ENCODE measurements at regions not wholly inside any gene's neighbourhood (a gene's known extent, or its start where the extent isn't known, plus 50 kb on each side); places are given as distances from the start of the nearest gene placed in this dataset.

GRCh38 chr9:88871669-88872068 is 119.6 kb upstream of the S1PR3 start:
- no peak overlapping the region for H3K4me3 ChIP-seq (ENCODE audit: low read depth, low read length)
- ChIA-PET POLR2A (no interaction called here), CTCF (no interaction called here)
- no TSS peak for BruUV-seq (replicated peaks)
- H3K4me1 Mint-ChIP-seq (ENCODE audit: low read depth, unreplicated experiment), result no peaks in the 10 kb centered on the region
- no peaks in the 10 kb centered on the region for H3K9me3 ChIP-seq
- no peaks in the 10 kb centered on the region for H3K27me3 Mint-ChIP-seq (ENCODE audit: insufficient read depth, unreplicated experiment)
- intact Hi-C loops (cut with micrococcal nuclease; ENCODE audit: unreplicated experiment), result no loop called here
- no peaks in the 10 kb centered on the region for H3K36me3 Mint-ChIP-seq (ENCODE audit: insufficient read depth, unreplicated experiment)
- H3K9me3 Mint-ChIP-seq (ENCODE audit: unreplicated experiment), result peaks cover 7% of the 10 kb centered on the region
- no peak overlapping the region for H3K4me3 Mint-ChIP-seq (ENCODE audit: unreplicated experiment)
- no peaks in the 10 kb centered on the region for H3K4me1 ChIP-seq
- no peak overlapping the region for H3K27ac Mint-ChIP-seq (ENCODE audit: unreplicated experiment)
- H3K36me3 ChIP-seq (ENCODE audit: control insufficient read depth, insufficient read depth, low read length), result no peaks in the 10 kb centered on the region
- DNase-seq, result no peak
- H3K27me3 ChIP-seq (replicated peaks; ENCODE audit: control insufficient read depth, insufficient read depth, low read length), result no peaks in the 10 kb centered on the region
- TF ChIP-seq CTCF (IDR thresholded peaks at IDR 0.05; ENCODE audit: insufficient read depth in 1 of 2, low read depth in 1 of 2, low read length in 1 of 2, severe bottlenecking in 1 of 2, unreplicated experiment in 1 of 2), result no peak

- ChIA-PET CTCF (no interaction called here), POLR2A (no interaction called here)
- no peaks in the 10 kb centered on the region for H3K27me3 Mint-ChIP-seq (ENCODE audit: insufficient read depth, unreplicated experiment)
- no peaks in the 10 kb centered on the region for H3K36me3 Mint-ChIP-seq (ENCODE audit: insufficient read depth, unreplicated experiment)
- no peak for DNase-seq
- Histone ChIP-seq H3K36me3 (ENCODE audit: control insufficient read depth, insufficient read depth, low read length) (no peaks in the 10 kb centered on the region), H3K9me3 (no peaks in the 10 kb centered on the region), H3K4me3 (ENCODE audit: low read depth, low read length) (no peak overlapping the region), H3K4me1 (no peaks in the 10 kb centered on the region), H3K27me3 (replicated peaks; ENCODE audit: control insufficient read depth, insufficient read depth, low read length) (no peaks in the 10 kb centered on the region)
- intact Hi-C loops (cut with micrococcal nuclease; ENCODE audit: unreplicated experiment), result no loop called here
- H3K4me1 Mint-ChIP-seq (ENCODE audit: low read depth, unreplicated experiment), result no peaks in the 10 kb centered on the region
- BruUV-seq (replicated peaks), result no TSS peak
- no peak for TF ChIP-seq CTCF (IDR thresholded peaks at IDR 0.05; ENCODE audit: insufficient read depth in 1 of 2, low read depth in 1 of 2, low read length in 1 of 2, severe bottlenecking in 1 of 2, unreplicated experiment in 1 of 2)
- no peak overlapping the region for H3K27ac Mint-ChIP-seq (ENCODE audit: unreplicated experiment)
- H3K9me3 Mint-ChIP-seq (ENCODE audit: unreplicated experiment), result peaks cover 7% of the 10 kb centered on the region
- H3K4me3 Mint-ChIP-seq (ENCODE audit: unreplicated experiment), result no peak overlapping the region
Observed at GRCh38 chr9:88872192-88872946, 118.9 kb upstream of the S1PR3 start.

- H3K27me3 Mint-ChIP-seq (ENCODE audit: insufficient read depth, unreplicated experiment), result no peaks in the 10 kb centered on the region
- TF ChIP-seq CTCF (IDR thresholded peaks at IDR 0.05; ENCODE audit: insufficient read depth in 1 of 2, low read depth in 1 of 2, low read length in 1 of 2, severe bottlenecking in 1 of 2, unreplicated experiment in 1 of 2), result no peak
- no peaks in the 10 kb centered on the region for H3K36me3 Mint-ChIP-seq (ENCODE audit: insufficient read depth, unreplicated experiment)
- no peaks in the 10 kb centered on the region for H3K36me3 ChIP-seq (ENCODE audit: control insufficient read depth, insufficient read depth, low read length)
- no peaks in the 10 kb centered on the region for H3K9me3 ChIP-seq
- no peaks in the 10 kb centered on the region for H3K27me3 ChIP-seq (replicated peaks; ENCODE audit: control insufficient read depth, insufficient read depth, low read length)
- H3K4me1 ChIP-seq, result no peaks in the 10 kb centered on the region
- ChIA-PET CTCF (no interaction called here), POLR2A (no interaction called here)
- no peaks in the 10 kb centered on the region for H3K4me1 Mint-ChIP-seq (ENCODE audit: low read depth, unreplicated experiment)
- intact Hi-C loops (cut with micrococcal nuclease; ENCODE audit: unreplicated experiment), result no loop called here
- peaks cover 6% of the 10 kb centered on the region for H3K9me3 Mint-ChIP-seq (ENCODE audit: unreplicated experiment)
- no peak for DNase-seq
- no peak overlapping the region for H3K27ac Mint-ChIP-seq (ENCODE audit: unreplicated experiment)
- no peak overlapping the region for H3K4me3 ChIP-seq (ENCODE audit: low read depth, low read length)
- no peak overlapping the region for H3K4me3 Mint-ChIP-seq (ENCODE audit: unreplicated experiment)
- BruUV-seq (replicated peaks), result no TSS peak
Observed at GRCh38 chr9:88873635-88874034, 117.6 kb upstream of the S1PR3 start.

Measured in Caco-2 (cell line).